Type B pancreatic cell (in vitro differentiated cells): ENCODE measurements at regions not wholly inside any gene's neighbourhood (a gene's known extent, or its start where the extent isn't known, plus 50 kb on each side); places are given as distances from the start of the nearest gene placed in this dataset.

Experiments used
- DNase-seq: peaks from one replicate; pipeline ENCODE4 v3.0.0; 2021; ENCODE audit warnings: mixed read lengths; ENCODE audit not compliant: unreplicated experiment; ENCODE audit errors: extremely low spot score
- H3K27ac Mint-ChIP-seq: 2 replicates; pipeline ENCODE4 v1.8.0; 2021; ENCODE audit warnings: mild to moderate bottlenecking, mixed read lengths
- H3K27me3 Mint-ChIP-seq: 2 replicates; pipeline ENCODE4 v1.8.0; 2021; ENCODE audit warnings: mixed read lengths
- H3K36me3 Mint-ChIP-seq: 2 replicates; pipeline ENCODE4 v1.8.0; 2021; ENCODE audit warnings: mixed read lengths
- H3K4me1 Mint-ChIP-seq: one replicate; pipeline ENCODE4 v1.8.0; 2021; ENCODE audit warnings: mixed read lengths; ENCODE audit not compliant: unreplicated experiment
- H3K4me3 Mint-ChIP-seq: 2 replicates; pipeline ENCODE4 v1.8.0; 2021; ENCODE audit warnings: mild to moderate bottlenecking, mixed read lengths
- H3K9me3 Mint-ChIP-seq: 2 replicates; pipeline ENCODE4 v1.8.0; 2021; ENCODE audit warnings: mixed read lengths
- CTCF ChIP-seq: fragments of 200-600 bp; sonication (generic); conservative IDR thresholded peaks from 2 replicates; pipeline ENCODE4 v1.5.0; 2021; ENCODE audit warnings: antibody characterized with exemption, mild to moderate bottlenecking

GRCh38 chr6:153962555-153962954, 76.5 kb upstream of the OPRM1 start:
- Mint-ChIP-seq H3K36me3 (no peaks in the 10 kb centered on the region), H3K27me3 (no peaks in the 10 kb centered on the region), H3K4me1 (peaks cover 10% of the 10 kb centered on the region), H3K9me3 (no peaks in the 10 kb centered on the region), H3K4me3 (no peak overlapping the region), H3K27ac (no peak overlapping the region)
- no peak for TF ChIP-seq CTCF
- DNase-seq, result no peak

GRCh38 chr6:153960741-153961140, 78.3 kb upstream of the OPRM1 start:
- peaks cover 10% of the 10 kb centered on the region for H3K4me1 Mint-ChIP-seq
- H3K36me3 Mint-ChIP-seq, result no peaks in the 10 kb centered on the region
- no peak for TF ChIP-seq CTCF
- H3K27ac Mint-ChIP-seq, result no peak overlapping the region
- H3K4me3 Mint-ChIP-seq, result no peak overlapping the region
- no peaks in the 10 kb centered on the region for H3K27me3 Mint-ChIP-seq
- DNase-seq, result no peak
- no peaks in the 10 kb centered on the region for H3K9me3 Mint-ChIP-seq

- DNase-seq, result no peak
- no peaks in the 10 kb centered on the region for H3K27me3 Mint-ChIP-seq
- TF ChIP-seq CTCF, result no peak
- no peak overlapping the region for H3K27ac Mint-ChIP-seq
- no peak overlapping the region for H3K4me3 Mint-ChIP-seq
- no peaks in the 10 kb centered on the region for H3K36me3 Mint-ChIP-seq
- peaks cover 10% of the 10 kb centered on the region for H3K4me1 Mint-ChIP-seq
- no peaks in the 10 kb centered on the region for H3K9me3 Mint-ChIP-seq
These were observed 78.8 kb upstream of the OPRM1 start for GRCh38 chr6:153960281-153960680.

DNA sequence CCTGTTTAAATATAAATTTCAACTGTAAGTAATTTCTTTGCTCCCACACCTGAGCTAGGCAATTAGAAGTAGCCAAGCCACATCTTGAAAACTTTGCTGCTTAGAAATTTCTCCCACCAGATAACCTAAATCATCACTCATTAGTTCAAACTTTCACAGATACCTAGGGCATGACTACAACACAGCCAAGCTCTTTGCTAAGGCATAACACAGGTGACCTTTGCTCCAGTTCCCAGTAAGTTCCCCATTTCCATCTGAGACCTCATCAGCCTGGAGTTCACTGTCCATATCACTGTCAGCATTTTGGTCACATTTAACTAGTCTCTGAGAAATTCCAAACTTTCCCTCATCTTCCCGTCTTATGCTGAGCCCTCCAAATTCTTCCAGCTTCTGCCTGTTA, 79.8 kb upstream of the OPRM1 start:
- Mint-ChIP-seq H3K36me3 (no peaks in the 10 kb centered on the region), H3K27me3 (no peaks in the 10 kb centered on the region), H3K4me3 (no peak overlapping the region), H3K4me1 (peaks cover 10% of the 10 kb centered on the region), H3K27ac (no peak overlapping the region), H3K9me3 (no peaks in the 10 kb centered on the region)
- DNase-seq, result no peak
- TF ChIP-seq CTCF, result no peak

DNA sequence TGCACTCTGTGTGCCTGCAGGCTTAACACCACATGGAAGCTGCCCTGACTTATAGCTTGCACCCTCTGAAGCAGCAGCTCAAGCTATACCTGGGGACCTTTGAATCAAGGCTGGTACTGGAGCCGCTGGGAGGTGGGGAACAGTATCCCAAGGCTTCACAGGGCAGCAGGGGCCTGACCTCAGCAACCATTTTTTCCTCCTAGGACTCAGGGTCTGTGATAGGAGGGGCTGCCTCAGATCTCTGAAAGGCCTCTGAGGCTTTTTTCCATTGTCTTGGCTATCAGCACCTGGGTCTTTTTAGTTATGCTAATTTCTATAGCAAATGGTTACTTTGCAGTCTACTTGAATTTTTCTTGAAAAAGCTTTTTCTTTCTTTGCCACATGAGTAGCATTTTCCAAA, 80.2 kb upstream of the OPRM1 start:
- no peaks in the 10 kb centered on the region for H3K9me3 Mint-ChIP-seq
- H3K36me3 Mint-ChIP-seq, result no peaks in the 10 kb centered on the region
- no peaks in the 10 kb centered on the region for H3K27me3 Mint-ChIP-seq
- TF ChIP-seq CTCF, result no peak
- no peak overlapping the region for H3K27ac Mint-ChIP-seq
- H3K4me3 Mint-ChIP-seq, result no peak overlapping the region
- H3K4me1 Mint-ChIP-seq, result peaks cover 10% of the 10 kb centered on the region
- no peak for DNase-seq

DNA sequence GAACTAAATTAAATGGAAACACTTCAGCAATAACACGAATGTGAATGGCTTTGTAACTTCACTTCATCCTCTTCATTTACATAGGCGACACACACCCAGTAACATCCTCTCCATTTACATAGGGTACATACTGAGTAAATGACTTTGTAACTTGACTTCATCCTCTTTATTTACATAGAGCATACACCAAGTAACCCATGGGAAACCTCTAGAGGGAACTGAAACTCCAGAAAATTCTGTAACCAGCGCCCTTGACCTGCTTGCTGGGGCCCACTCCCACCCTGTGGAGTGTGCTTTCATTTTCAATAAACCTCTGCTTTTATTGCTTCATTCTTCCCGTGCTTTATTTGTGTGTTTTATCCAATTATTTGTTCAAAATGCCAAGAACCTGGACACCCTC, 81.6 kb upstream of the OPRM1 start:
- no peak for DNase-seq
- Mint-ChIP-seq H3K27ac (no peak overlapping the region), H3K4me1 (peaks cover 10% of the 10 kb centered on the region), H3K36me3 (no peaks in the 10 kb centered on the region), H3K4me3 (no peak overlapping the region), H3K27me3 (no peaks in the 10 kb centered on the region), H3K9me3 (no peaks in the 10 kb centered on the region)
- TF ChIP-seq CTCF, result no peak
